CD14-positive monocyte (primary cell): ENCODE measurements at regions not wholly inside any gene's neighbourhood (a gene's known extent, or its start where the extent isn't known, plus 50 kb on each side); places are given as distances from the start of the nearest gene placed in this dataset.

ENCODE experiments used
- DNase-seq, 3 donors: peaks; one replicate each; pipeline ENCODE4 v3.0.0-alpha.2; 2011 to 2022
- H2AFZ ChIP-seq: 2 replicates; pipeline ENCODE4 v1.6.0; 2012; ENCODE audit warnings: mild to moderate bottlenecking, low read depth, low read length, inconsistent platforms; ENCODE audit not compliant: insufficient read depth, poor library complexity, severe bottlenecking
- H3K27ac ChIP-seq, 2 donors: 1 replicate in 1 of 2; 2 replicates in 1 of 2; pipeline ENCODE4 v1.5.1; 2012 to 2013; ENCODE audit warnings: low read length in 2 of 2, control low read depth in 1 of 2, inconsistent platforms in 1 of 2, low read depth in 1 of 2, mild to moderate bottlenecking in 1 of 2
- H3K27me3 ChIP-seq, 2 donors: one replicate each; pipeline versions ENCODE4 v1.6.0 to v1.6.1; 2011 to 2013; ENCODE audit warnings: low read length in 2 of 2; ENCODE audit not compliant: control insufficient read depth in 2 of 2, insufficient read depth in 2 of 2
- H3K36me3 ChIP-seq, 2 donors: replicated peaks in 1 of 2; 1 replicate in 1 of 2; 2 replicates in 1 of 2; pipeline versions ENCODE4 v1.5.1 to v1.6.1; 2012 to 2013; ENCODE audit warnings: low read length in 2 of 2, control low read depth in 1 of 2, inconsistent platforms in 1 of 2, mild to moderate bottlenecking in 1 of 2; ENCODE audit not compliant: insufficient read depth in 2 of 2, control insufficient read depth in 1 of 2
- H3K4me1 ChIP-seq, 2 donors: 1 replicate in 1 of 2; 2 replicates in 1 of 2; pipeline versions ENCODE4 v1.5.1 to v1.6.1; 2012 to 2013; ENCODE audit warnings: low read length in 2 of 2, control low read depth in 1 of 2, inconsistent platforms in 1 of 2, mild to moderate bottlenecking in 1 of 2, moderate library complexity in 1 of 2; ENCODE audit not compliant: insufficient read depth in 2 of 2, control insufficient read depth in 1 of 2
- H3K4me2 ChIP-seq: replicated peaks from 2 replicates; pipeline ENCODE3; 2012; ENCODE audit warnings: low read length, moderate library complexity, mild to moderate bottlenecking; ENCODE audit not compliant: poor library complexity, severe bottlenecking; ENCODE audit errors: extremely low read depth
- H3K4me3 ChIP-seq, 3 experiments: fragments of 200-600 bp in 1 of 3; sonication (generic) in 1 of 3; replicated peaks in 1 of 3; 1 replicate in 2 of 3; 2 replicates in 1 of 3; pipeline ENCODE4 v1.5.1; 2011 to 2013; ENCODE audit warnings: low read length in 3 of 3, mild to moderate bottlenecking in 3 of 3, control low read depth in 2 of 3, low read depth in 2 of 3, inconsistent platforms in 1 of 3, moderate library complexity in 1 of 3
- H3K79me2 ChIP-seq: 2 replicates; pipeline ENCODE4 v1.6.0; 2012; ENCODE audit warnings: mild to moderate bottlenecking, control low read depth, inconsistent platforms, low read length, moderate library complexity; ENCODE audit not compliant: insufficient read depth
- H3K9ac ChIP-seq: 2 replicates; pipeline ENCODE4 v1.6.0; 2017; ENCODE audit warnings: low read length, mild to moderate bottlenecking; ENCODE audit not compliant: insufficient read depth, poor library complexity, severe bottlenecking
- H3K9me3 ChIP-seq, 2 donors: replicated peaks in 1 of 2; 1 replicate in 1 of 2; 2 replicates in 1 of 2; pipeline versions ENCODE4 v1.5.1 to v1.6.1; 2012 to 2013; ENCODE audit warnings: low read length in 2 of 2, control low read depth in 1 of 2; ENCODE audit not compliant: control insufficient read depth in 1 of 2, insufficient read depth in 1 of 2
- H4K20me1 ChIP-seq: 2 replicates; pipeline ENCODE4 v1.6.0; 2012; ENCODE audit warnings: mild to moderate bottlenecking, low read length, control low read depth, moderate library complexity; ENCODE audit not compliant: insufficient read depth
- H3K27ac Mint-ChIP-seq, 7 donors: one replicate each; pipeline ENCODE4 v1.8.0; 2020; ENCODE audit warnings: mild to moderate bottlenecking in 7 of 7, mixed read lengths in 7 of 7, moderate library complexity in 6 of 7, inconsistent platforms in 2 of 7
- H3K27me3 Mint-ChIP-seq, 3 donors: one replicate each; pipeline ENCODE4 v1.8.0; 2021 to 2022; ENCODE audit warnings: low read depth in 3 of 3, mild to moderate bottlenecking in 3 of 3, mixed read lengths in 3 of 3, moderate library complexity in 3 of 3, inconsistent platforms in 1 of 3
- H3K36me3 Mint-ChIP-seq, 2 donors: one replicate each; pipeline ENCODE4 v1.8.0; 2020; ENCODE audit warnings: mixed read lengths in 2 of 2, inconsistent platforms in 1 of 2, mild to moderate bottlenecking in 1 of 2
- H3K4me1 Mint-ChIP-seq: one replicate; pipeline ENCODE4 v1.8.0; 2020; ENCODE audit warnings: mild to moderate bottlenecking, mixed read lengths
- H3K4me3 Mint-ChIP-seq, 2 donors: one replicate each; pipeline ENCODE4 v1.8.0; 2020; ENCODE audit warnings: mild to moderate bottlenecking in 2 of 2, mixed read lengths in 2 of 2, moderate library complexity in 1 of 2
- H3K9me3 Mint-ChIP-seq, 7 donors: one replicate each; pipeline ENCODE4 v1.8.0; 2020 to 2022; ENCODE audit warnings: mixed read lengths in 7 of 7, mild to moderate bottlenecking in 6 of 7, moderate library complexity in 6 of 7, inconsistent platforms in 2 of 7
- CTCF ChIP-seq: fragments of 200-600 bp; IDR thresholded peaks from one replicate; pipeline ENCODE4 v1.8.0; 2022; ENCODE audit warnings: antibody characterized with exemption, mild to moderate bottlenecking
- WGBS: methylation state at CpG from one replicate; pipeline ENCODE4 v1.1.5; 2013; ENCODE audit warnings: missing lambda C conversion rate; ENCODE audit not compliant: insufficient coverage; 5-methylcytosine and 5-hydroxymethylcytosine counted together
- intact Hi-C, 2 donors: fragments of 100-400 bp; cut with micrococcal nuclease; formaldehyde crosslinking; loops; one replicate each; pipeline versions ENCODE4 v1.15.0 to v1.15.1; 2023

GRCh38 chr18:34648269-34648985 is 61.7 kb upstream of the DTNA start:
- no peaks in the 10 kb centered on the region for H3K9me3 Mint-ChIP-seq
- Histone ChIP-seq H3K27ac (no peak overlapping the region), H3K4me3 (no peak overlapping the region), H3K79me2 (no peaks in the 10 kb centered on the region), H3K36me3 (no peaks in the 10 kb centered on the region), H2AFZ (no peak overlapping the region), H3K4me2 (no peak overlapping the region), H4K20me1 (no peaks in the 10 kb centered on the region), H3K4me1 (peaks cover 8 to 14% of the 10 kb centered on the region in 2 donors), H3K27me3 (no peaks in the 10 kb centered on the region), H3K9me3 (no peaks in the 10 kb centered on the region), H3K9ac (no peak overlapping the region)
- no peak for TF ChIP-seq CTCF
- H3K4me3 Mint-ChIP-seq = no peak overlapping the region
- no peak for DNase-seq
- no peak overlapping the region for H3K27ac Mint-ChIP-seq
- peaks cover 0 to 4% (median 0%) of the 10 kb centered on the region in 3 donors for H3K27me3 Mint-ChIP-seq
- intact Hi-C loops = no loop called here
- 100% methylated on average over 2 of the region's 3 CpGs for WGBS
- peaks cover 14% of the 10 kb centered on the region for H3K4me1 Mint-ChIP-seq
- H3K36me3 Mint-ChIP-seq = no peaks in the 10 kb centered on the region

- intact Hi-C loops = no loop called here
- no peak for DNase-seq
- no peaks in the 10 kb centered on the region for H3K9me3 Mint-ChIP-seq
- Histone ChIP-seq H2AFZ (no peak overlapping the region), H3K4me2 (no peak overlapping the region), H3K4me1 (peaks cover 8 to 14% of the 10 kb centered on the region in 2 donors), H3K27ac (no peak overlapping the region), H3K4me3 (no peak overlapping the region), H3K9ac (no peak overlapping the region), H4K20me1 (no peaks in the 10 kb centered on the region), H3K79me2 (no peaks in the 10 kb centered on the region), H3K27me3 (no peaks in the 10 kb centered on the region), H3K36me3 (no peaks in the 10 kb centered on the region), H3K9me3 (no peaks in the 10 kb centered on the region)
- no peak for TF ChIP-seq CTCF
- H3K4me1 Mint-ChIP-seq = peaks cover 14% of the 10 kb centered on the region
- H3K27me3 Mint-ChIP-seq = peaks cover 0 to 4% (median 0%) of the 10 kb centered on the region in 3 donors
- H3K36me3 Mint-ChIP-seq = no peaks in the 10 kb centered on the region
- WGBS = no CpG with 5 or more reads among the region's 4 CpGs
- no peak overlapping the region for H3K27ac Mint-ChIP-seq
- H3K4me3 Mint-ChIP-seq = no peak overlapping the region
These were observed 61.0 kb upstream of the DTNA start for GRCh38 chr18:34649080-34649479.
